ENCODE measurements at regions not wholly inside any gene's neighbourhood (a gene's known extent, or its start where the extent isn't known, plus 50 kb on each side); places are given as distances from the start of the nearest gene placed in this dataset.

- Mint-ChIP-seq H3K4me3 (no peak overlapping the region), H3K4me1 (ENCODE audit: low read depth) (no peaks in the 10 kb centered on the region), H3K27ac (no peak overlapping the region), H3K27me3 (peaks cover 13% of the 10 kb centered on the region), H3K9me3 (no peaks in the 10 kb centered on the region), H3K36me3 (ENCODE audit: low read depth) (no peaks in the 10 kb centered on the region)
- TF ChIP-seq, protein P1, sequence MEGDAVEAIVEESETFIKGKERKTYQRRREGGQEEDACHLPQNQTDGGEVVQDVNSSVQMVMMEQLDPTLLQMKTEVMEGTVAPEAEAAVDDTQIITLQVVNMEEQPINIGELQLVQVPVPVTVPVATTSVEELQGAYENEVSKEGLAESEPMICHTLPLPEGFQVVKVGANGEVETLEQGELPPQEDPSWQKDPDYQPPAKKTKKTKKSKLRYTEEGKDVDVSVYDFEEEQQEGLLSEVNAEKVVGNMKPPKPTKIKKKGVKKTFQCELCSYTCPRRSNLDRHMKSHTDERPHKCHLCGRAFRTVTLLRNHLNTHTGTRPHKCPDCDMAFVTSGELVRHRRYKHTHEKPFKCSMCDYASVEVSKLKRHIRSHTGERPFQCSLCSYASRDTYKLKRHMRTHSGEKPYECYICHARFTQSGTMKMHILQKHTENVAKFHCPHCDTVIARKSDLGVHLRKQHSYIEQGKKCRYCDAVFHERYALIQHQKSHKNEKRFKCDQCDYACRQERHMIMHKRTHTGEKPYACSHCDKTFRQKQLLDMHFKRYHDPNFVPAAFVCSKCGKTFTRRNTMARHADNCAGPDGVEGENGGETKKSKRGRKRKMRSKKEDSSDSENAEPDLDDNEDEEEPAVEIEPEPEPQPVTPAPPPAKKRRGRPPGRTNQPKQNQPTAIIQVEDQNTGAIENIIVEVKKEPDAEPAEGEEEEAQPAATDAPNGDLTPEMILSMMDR (IDR thresholded peaks at IDR 0.05) = no peak
- Histone ChIP-seq H3K36me3 (ENCODE audit: insufficient read depth, low read length) (no peaks in the 10 kb centered on the region), H3K9me3 (ENCODE audit: control insufficient read depth in 1 of 2, insufficient read depth in 1 of 2, low read length in 2 of 2) (peaks cover 0 to 4% of the 10 kb centered on the region in 2 experiments), H3K4me1 (ENCODE audit: insufficient read depth, low read length) (no peaks in the 10 kb centered on the region), H3K4me3 (ENCODE audit: low read length) (no peak overlapping the region), H3K27ac (ENCODE audit: low read depth in 1 of 2, low read length in 2 of 2) (no peak overlapping the region), H3K27me3 (ENCODE audit: control insufficient read depth in 1 of 2, insufficient read depth in 2 of 2, low read length in 2 of 2) (peaks cover 0 to 2% of the 10 kb centered on the region in 2 experiments)
- ATAC-seq (ENCODE audit: poor library complexity) (no peak), DNase-seq (no peak)
- ChIA-PET POLR2A (no interaction called here), CTCF (no interaction called here)
- intact Hi-C loops (cut with DNase I, micrococcal nuclease) = no loop called here
Measured at GRCh38 chr3:94256888-94257813, 194.3 kb downstream of the NSUN3 start.

GRCh38 chr3:94258851-94259250, 196.0 kb downstream of the NSUN3 start:
- POLR2A ChIA-PET = no interaction called here
- Mint-ChIP-seq H3K4me3 (no peak overlapping the region), H3K9me3 (no peaks in the 10 kb centered on the region), H3K27me3 (peaks cover 5% of the 10 kb centered on the region), H3K4me1 (ENCODE audit: low read depth) (no peaks in the 10 kb centered on the region), H3K36me3 (ENCODE audit: low read depth) (no peaks in the 10 kb centered on the region), H3K27ac (no peak overlapping the region)
- CTCF ChIA-PET = interaction anchor here (1.2 kb wide), 1 partner anchor 9 kb away, joined by 3 read pairs; no protein-coding TSS in a partner anchor
- ATAC-seq (ENCODE audit: poor library complexity) (no peak), DNase-seq (no peak)
- Histone ChIP-seq H3K27me3 (ENCODE audit: control insufficient read depth in 1 of 2, insufficient read depth in 2 of 2, low read length in 2 of 2) (peaks cover 0 to 2% of the 10 kb centered on the region in 2 experiments), H3K27ac (ENCODE audit: low read depth in 1 of 2, low read length in 2 of 2) (no peak overlapping the region), H3K9me3 (ENCODE audit: control insufficient read depth in 1 of 2, insufficient read depth in 1 of 2, low read length in 2 of 2) (peaks cover 0 to 4% of the 10 kb centered on the region in 2 experiments), H3K4me3 (ENCODE audit: low read length) (no peak overlapping the region), H3K36me3 (ENCODE audit: insufficient read depth, low read length) (no peaks in the 10 kb centered on the region), H3K4me1 (ENCODE audit: insufficient read depth, low read length) (no peaks in the 10 kb centered on the region)
- intact Hi-C loops (cut with DNase I, micrococcal nuclease) = no loop called here
- TF ChIP-seq, protein P1 (IDR thresholded peaks at IDR 0.05) = no peak

GRCh38 chr3:94259291-94259690, 196.4 kb downstream of the NSUN3 start:
- Histone ChIP-seq H3K27ac (ENCODE audit: low read depth in 1 of 2, low read length in 2 of 2) (no peak overlapping the region), H3K4me3 (ENCODE audit: low read length) (no peak overlapping the region), H3K36me3 (ENCODE audit: insufficient read depth, low read length) (no peaks in the 10 kb centered on the region), H3K4me1 (ENCODE audit: insufficient read depth, low read length) (no peaks in the 10 kb centered on the region), H3K9me3 (ENCODE audit: control insufficient read depth in 1 of 2, insufficient read depth in 1 of 2, low read length in 2 of 2) (peaks cover 0 to 4% of the 10 kb centered on the region in 2 experiments), H3K27me3 (ENCODE audit: control insufficient read depth in 1 of 2, insufficient read depth in 2 of 2, low read length in 2 of 2) (peaks cover 0 to 2% of the 10 kb centered on the region in 2 experiments)
- Mint-ChIP-seq H3K4me3 (no peak overlapping the region), H3K27ac (no peak overlapping the region), H3K9me3 (no peaks in the 10 kb centered on the region), H3K4me1 (ENCODE audit: low read depth) (no peaks in the 10 kb centered on the region), H3K36me3 (ENCODE audit: low read depth) (no peaks in the 10 kb centered on the region), H3K27me3 (peaks cover 5% of the 10 kb centered on the region)
- ChIA-PET POLR2A (no interaction called here), CTCF (no interaction called here)
- intact Hi-C loops (cut with DNase I, micrococcal nuclease) = no loop called here
- TF ChIP-seq, protein P1 (IDR thresholded peaks at IDR 0.05) = no peak
- ATAC-seq (ENCODE audit: poor library complexity) (no peak), DNase-seq (no peak)
